MV-4-11 (cell line): ENCODE measurements at regions not wholly inside any gene's neighbourhood (a gene's known extent, or its start where the extent isn't known, plus 50 kb on each side); places are given as distances from the start of the nearest gene placed in this dataset.
"Not testable (repeated sequence)": the region's sequence is repeated elsewhere in the genome, so short reads cannot be mapped to it uniquely, and the experiment has no call there.

ENCODE experiments used
- DNase-seq: peaks from one replicate; lab custom pipeline; 2025; lab: John Stamatoyannopoulos, UW

DNA sequence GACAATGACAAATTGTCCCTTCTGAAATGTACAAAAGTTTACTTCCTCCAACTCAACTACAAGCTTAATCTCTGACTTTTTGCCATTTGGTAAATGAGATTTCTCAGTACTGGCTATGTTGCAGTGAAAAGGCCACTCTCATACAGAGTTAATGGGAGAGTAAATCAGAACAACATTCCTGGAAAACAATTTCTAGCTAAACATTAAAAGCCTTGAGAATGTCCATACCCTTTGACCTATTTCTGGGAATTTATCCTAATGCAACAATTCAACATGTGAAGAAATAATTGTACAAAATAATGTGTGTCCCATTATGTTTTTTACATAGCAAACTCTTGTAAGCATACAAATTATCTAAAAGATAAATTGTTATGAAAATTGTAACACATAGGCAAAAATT, 56.3 kb upstream of the SPEF2 start:
- no peak for DNase-seq

DNA sequence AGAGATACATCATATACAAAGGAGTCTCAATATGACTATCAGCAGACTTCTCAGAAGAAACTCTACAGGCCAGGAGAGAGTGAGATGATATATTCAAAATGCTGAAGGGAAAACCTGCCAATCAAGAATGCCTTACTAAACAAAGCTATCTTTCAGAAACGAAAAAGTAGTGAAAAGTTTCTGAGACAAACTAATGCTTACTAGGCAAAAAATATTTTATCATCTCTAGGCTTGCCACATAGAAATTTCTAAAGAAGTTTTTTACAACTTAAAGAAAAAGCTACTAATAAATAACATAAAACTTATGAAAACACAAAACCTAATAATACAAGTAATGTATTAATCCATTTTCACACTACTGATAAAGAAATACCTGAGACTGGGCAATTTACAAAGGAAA, 59.9 kb upstream of the SPEF2 start:
- no peak for DNase-seq

DNA sequence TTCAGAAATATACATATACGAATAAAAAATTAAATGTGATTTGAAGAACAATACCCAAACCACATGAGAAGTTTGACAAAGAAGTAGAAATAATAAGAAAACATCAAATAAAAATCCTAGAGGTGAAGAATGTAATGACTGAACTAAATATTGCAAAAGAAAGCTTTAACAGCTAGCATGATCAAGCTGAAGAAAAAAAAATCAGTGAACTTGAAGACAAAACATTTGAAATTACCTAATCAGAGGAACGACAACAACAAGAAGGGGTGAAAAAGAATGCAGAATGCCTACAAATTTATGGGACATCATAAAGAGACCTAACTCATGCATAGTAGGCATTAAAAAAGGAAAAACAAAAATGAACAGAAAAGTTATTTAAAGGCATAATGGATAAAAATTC, 60.5 kb upstream of the SPEF2 start:
- DNase-seq = no peak

DNA sequence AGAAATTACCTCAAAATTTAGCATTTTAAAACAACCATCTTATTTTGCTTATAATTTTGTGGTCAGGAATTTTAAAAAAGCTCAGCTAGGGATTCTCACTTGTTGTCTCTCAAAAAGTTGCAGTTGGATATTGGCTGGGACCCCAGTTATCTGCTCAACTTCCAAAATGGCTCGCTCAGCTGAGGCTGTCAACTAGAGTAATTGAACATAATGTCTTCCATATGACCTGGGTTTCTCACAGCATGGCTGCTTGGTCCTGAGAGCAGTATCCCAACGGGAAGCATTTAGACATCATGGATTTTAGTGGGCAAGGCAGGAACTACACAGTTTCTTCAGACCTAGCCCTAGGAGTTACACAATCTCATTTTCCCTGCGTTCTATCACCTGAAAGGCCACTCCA, 63.6 kb upstream of the SPEF2 start:
- no peak for DNase-seq

DNA sequence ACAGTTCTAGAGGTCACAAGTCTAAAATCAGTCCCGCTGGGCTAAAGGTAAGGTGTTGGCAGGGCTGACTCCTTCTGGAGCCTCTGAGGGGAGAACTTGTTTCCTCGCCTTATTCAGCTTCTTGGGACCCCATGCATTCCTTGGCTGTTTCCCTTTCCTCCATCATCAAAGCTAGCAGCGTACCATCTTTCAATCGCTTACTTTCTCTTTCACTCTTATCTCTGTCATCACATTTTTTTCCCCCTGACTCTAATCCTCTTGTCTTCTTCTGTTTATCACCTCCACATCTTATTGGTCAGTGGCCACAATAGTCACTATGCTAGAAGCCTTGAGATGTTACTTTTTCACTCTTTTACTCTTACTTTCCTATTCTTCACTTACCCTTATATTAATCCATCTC, 72.5 kb upstream of the SPEF2 start:
- DNase-seq = no peak

DNA sequence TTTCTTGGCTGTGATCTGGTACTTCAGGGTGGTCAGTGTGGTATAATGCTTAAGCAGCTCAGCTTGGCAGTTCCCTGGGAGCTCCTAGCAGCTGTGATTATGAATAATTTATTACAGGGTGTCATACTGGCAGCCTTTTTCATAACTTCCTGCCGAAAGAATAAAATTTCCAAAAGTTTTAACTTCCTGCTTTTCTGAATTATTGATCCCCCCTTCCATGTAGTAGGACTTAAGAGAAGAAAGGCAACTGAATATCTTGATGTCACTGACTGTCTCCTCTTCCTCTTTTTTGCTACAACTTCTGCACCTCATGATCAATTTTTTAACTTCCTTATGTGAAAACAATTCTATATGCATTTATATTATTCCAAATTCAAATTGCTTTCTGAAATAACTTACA, 74.3 kb upstream of the SPEF2 start:
- peak; percentile 68 for DNase-seq

DNA sequence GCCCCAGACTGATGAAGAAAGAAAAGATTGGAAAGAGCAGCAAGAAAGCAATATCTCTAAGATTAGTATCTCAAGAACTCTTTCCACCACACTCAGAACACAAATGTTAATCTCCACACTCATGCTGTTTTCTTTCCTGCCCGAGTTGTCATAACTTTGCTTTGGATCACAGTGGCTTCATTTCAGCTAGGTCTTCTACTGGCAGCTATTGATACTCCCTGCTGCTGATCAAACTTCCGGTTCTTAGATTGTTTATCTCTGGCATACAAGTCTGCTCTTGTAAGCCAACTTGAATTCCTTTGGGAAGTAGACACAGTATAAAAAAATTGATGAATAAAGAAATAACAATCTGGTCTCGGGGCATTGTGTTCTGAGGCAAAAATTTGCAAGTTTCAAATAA, 77.7 kb upstream of the SPEF2 start:
- no peak for DNase-seq

DNA sequence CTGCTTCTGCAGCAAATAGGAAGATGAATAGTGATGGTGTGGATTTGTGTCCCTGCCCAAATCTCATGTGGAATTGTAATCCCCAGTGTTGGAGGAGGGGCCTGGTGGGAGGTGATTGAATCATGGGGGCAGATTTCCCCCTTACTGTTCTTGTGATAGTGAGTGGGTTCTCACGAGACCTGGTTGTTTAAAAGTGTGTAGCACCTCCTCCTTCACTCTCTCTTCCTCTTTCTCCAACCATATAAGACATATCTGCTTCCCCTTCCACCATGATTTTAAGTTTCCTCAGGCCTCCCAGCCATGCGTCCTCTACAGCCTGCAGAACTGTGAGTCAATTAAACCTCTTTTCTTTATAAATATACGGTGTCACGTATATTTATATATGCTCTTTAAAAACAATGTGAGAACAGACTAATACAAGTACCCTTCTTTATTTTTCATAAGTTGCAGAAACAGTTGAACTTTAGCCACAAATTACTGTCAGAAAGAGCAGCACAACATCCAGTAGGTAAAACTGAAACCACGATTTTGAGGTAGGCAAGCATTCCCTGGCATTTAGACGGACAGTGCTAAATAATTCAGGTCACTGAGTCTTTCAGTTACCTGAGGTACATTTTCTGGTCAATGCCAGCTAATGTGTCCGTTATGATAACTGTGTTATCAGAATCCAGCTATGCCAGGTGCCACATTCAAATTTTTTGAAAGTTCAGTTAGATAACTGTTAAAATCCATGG, 79.3 kb upstream of the SPEF2 start:
- DNase-seq = peak; percentile 81

DNA sequence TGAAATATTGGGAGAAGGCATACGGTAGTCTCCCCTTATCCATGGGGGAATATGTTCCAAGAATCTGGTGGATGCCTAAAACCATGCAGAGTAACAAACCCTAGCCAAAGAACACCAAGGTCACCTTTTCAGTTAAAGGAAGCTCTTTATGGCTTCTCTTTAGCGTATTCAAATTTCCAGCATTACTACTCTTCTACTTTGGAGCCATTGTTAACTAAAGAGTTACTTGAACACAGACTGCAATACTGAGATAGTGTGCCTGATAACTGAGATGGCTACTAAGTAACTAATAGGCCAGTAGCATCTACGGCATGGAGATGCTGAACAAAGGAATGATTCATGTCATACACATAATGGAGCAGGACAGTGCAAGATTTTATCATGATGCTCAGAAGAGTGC, 84.5 kb upstream of the SPEF2 start:
- DNase-seq = no peak

DNA sequence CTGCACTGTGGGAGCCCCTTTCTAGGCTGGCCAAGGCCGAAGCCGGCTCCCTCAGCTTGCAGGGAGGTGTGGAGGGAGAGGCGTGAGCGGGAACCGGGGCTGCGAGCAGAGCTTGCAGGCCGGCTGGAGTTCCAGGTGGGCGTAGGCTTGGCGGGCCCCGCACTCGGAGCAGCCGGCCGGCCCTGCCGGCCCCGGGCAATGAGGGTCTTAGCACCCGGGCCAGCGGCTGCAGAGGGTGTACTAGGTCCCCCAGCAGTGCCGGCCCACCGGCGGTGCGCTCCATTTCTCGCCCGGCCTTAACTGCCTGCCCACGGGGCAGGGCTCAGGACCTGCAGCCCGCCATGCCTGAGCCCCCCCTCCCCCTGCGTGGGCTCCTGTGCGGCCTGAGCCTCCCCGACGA, 86.1 kb upstream of the SPEF2 start:
- DNase-seq = not testable (repeated sequence)

DNA sequence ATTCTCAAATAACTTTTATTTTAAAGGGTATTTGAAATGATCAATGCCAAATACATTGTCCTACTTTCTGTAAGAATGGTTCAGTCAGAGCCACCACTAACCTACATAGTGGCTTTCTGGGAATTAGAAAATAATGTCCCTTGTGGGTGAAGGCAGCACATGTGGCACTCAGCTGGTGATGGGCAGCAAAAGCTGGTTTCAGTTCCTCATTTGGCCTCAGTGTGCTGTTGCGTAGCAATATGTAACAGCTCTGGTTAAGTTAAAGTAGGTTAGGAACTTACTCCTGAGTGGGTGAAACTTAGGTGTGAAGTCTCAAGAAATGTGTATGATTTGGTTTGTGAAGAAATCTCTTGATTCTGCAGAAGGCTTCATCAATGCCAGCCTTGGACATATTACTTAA, 99.6 kb upstream of the SPEF2 start:
- DNase-seq = peak; percentile 97

DNA sequence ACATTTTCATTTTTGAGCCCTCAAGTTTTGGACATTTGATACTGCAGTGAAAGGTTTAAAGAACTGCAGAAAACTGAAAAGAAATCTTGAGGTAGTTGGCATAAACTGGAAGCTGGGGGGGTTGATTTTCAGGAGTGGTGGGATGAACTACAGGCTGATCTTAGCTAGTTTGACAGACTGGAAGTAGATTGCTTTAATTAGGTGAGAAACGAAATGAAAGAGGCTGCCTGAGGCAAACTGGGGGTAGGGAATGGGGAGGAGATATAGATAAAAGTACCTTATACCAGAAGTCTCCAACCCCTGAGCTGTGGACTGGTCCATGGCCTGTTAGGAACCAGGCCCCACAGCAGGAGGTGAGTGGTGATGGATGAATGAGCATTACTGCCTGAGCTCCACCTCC, 101.4 kb upstream of the SPEF2 start:
- DNase-seq = no peak

DNA sequence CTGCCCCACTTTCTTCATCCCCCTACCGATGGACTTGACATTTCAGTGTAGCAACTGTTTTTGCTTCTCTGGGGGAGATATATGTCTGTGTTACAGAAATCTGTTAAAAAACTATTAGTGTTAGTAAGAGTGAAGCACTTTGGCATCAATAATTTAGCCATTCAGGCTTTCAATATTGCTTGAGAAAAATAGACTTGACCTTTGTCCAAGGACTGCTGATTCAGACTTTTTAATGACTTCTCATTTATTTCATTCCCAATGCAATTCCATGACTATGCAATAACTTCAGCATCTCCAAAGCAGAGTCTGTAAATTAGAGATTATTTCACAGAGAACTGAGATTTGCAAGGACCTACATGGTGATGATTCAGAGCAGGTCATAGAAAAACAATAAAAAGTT, 104.1 kb upstream of the SPEF2 start:
- DNase-seq = no peak

DNA sequence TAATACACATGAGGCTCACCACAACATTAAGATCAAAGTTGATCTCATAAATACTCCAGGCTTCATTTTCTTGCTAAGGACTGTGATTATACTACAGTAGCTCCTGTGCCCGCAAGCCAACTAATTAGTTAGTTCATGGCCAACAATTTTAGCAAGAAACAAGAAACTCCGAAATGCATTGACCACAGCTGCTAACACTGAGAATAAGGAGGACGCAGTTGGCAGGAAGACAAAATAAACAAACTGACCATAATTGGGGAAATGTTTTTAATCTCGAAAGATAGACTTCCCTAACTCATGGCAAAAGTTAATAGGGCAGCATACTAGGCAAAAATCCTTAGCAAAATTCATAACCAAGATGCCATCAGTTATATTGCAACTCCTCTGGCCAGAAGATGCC, 115.5 kb upstream of the SPEF2 start:
- DNase-seq = peak; percentile 46

DNA sequence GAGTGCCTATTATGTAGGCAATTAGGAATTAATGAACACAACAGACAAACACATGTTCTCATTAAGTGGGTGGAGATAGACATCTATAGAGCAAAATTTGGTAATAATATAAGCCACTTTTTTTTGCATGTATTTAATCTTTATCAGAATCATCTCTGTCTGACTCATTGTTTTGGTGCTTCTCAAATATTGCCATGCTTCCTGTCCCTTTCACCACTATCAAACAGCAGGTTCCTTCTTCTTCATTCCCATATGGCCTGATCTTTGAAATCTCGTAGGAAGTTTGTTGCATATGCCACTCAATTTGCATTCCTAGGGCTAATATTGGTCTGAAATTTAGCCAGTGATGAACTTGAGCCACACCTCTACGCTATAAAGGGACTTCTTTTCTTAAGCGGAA, 128.9 kb upstream of the SPEF2 start:
- peak; percentile 57 for DNase-seq

DNA sequence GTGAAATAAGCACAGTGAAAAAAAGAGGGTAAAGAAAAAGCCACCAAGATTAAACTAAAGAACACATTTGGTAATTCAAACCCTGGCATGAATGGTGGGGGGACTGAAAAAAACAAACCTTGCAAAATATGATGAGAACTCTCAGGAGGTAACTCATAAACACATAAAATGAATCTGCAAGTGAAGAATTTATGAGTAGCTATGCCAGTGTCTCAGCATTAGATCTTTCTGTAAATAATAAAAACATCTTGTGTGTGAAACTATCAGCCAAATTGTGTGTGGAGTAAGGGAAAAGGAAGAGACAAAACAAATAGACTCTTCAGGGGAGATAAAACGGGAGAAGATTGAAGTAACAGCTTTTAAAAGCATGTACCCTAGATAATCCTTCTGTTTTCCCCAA, 129.6 kb upstream of the SPEF2 start:
- DNase-seq = no peak

DNA sequence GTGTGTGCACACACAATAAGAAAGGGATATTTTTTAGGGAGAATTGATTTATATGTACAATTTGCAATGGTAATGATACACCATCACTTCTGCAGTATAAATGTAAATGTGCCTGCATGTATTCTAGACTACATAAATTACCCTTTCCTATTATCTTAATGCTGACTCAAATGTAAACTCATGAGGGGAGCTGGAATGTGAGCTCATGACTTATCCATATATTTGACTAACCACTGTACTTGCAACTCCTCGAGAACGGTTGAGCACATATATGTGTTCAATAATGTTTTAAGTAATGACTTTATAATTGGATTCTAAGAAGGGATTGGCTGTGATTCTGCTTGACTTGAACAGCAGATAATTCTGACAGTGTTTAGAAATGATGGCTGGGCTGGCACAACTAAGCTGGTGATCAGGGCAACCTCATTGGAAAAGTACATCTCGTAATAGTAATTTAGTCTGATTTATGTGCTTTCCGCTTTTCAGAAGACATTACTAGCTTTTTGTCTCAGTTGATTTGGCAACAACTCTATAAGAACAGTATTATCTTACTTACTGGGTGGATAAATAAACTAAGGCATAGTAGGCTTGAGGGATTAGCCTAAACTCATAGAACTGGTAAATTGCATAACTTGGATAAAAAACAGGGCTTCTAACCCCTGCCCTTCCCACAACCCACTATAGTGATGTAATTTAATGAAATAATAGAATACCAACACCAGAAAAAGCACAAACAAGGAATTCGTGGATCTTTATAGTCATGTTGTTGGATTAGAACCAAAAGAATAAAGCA, 130.2 kb upstream of the SPEF2 start:
- peak; percentile 64 for DNase-seq

DNA sequence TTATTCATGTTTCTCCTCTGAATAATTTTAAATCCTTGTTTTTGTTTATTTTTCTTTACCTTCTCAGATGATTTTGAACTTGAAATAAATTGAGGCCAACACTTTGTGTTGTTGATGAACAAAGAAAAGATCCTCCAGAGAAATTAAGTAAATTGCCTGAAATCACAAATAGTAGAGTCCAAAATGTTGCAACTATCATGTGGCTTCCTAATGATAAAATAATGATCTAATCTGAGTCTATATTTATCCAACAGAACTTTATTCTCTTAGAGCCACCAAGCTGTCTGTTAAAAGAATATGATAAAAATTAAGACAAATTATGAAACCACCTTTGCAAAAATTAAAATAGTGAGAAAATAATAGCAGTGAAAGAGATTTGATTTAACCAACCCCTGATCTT, 132.2 kb upstream of the SPEF2 start:
- no peak for DNase-seq

DNA sequence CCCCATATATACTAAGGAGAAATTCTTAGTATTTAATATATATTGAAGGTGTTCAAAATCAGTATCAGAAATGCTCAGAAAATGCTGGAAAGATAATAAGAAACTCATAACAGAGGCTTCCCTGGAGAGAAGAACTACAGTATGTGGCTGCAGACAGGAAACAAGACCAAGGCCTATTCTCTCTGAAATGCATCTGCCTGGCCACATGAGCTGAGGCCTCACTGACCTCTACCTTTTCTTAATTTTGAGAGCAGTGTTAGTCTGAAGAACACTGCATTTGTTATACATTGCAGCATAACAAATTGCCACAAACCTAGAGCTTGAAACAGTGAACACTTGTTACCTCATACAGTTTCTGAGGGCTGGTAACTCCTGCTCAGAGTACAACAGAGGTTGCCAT, 133.4 kb upstream of the SPEF2 start:
- DNase-seq = peak; percentile 31

DNA sequence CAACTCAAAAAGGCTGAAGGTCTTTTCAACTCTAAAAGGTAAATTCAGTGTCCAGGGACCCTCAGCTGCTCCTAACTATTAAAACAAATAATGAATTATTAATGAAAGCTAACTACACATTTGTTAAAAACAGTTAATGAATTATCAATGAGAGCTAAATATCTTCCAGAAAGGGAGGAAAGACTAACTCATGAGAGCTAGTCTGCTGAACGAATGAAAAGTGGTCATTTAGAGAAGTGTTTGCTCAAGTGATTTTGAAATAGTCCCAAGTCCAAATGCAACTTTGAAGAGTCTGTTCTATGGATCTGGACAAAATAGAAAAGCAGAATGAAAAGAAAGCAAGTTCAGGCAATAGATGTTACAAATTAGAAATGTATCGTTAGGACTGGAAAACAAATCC, 133.9 kb upstream of the SPEF2 start:
- peak; percentile 70 for DNase-seq

DNA sequence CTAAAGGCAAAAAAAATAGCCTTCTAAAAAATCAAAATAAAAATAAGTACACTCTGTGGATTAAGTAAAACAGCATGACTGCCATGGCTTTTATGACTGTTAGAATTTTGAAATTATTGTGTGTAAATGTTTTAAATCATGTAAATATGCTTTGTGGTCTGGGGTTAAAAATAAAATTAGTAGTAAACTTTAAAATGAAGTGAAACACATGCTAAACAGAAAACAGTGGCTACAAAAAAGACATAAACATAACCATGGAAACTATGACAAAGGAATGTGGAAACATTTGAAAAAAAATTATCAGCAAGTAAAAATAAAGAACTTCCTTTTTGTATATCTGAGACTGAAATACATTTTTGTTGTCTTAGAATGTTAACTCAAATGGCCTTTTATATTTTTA, 134.5 kb upstream of the SPEF2 start:
- peak; percentile 88 for DNase-seq

DNA sequence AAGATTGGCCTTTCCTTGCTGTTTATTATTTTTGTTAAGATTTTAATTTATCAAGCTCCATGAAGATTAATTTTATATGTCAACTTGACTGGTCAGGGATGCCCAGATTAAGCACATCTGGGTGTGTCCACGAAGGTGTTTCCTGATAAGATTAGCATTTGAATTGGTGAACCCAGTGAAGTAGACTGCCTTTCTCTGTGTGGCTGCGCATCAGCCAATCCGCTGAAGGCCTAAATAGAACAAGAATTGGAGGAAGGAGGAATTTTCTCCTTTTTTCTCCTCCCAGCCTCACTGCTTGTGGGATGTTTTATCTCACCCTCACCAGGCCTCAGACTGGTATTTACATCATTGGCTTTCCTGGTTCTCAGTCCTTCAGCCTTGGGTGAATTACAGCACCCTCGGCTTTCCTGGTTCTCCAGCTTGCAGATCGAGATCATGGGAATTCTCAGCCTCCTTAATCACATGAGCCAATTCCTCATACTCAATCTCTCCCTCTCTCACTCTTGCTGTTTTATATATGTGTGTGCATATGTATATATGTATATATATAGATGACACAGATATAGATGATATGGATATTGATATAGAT, 135.4 kb upstream of the SPEF2 start:
- DNase-seq = no peak
